Naive thymus-derived CD4-positive, alpha-beta T cell (primary cell): ENCODE measurements at regions not wholly inside any gene's neighbourhood (a gene's known extent, or its start where the extent isn't known, plus 50 kb on each side); places are given as distances from the start of the nearest gene placed in this dataset.

Experiments
- ATAC-seq: fragments of 150-1000 bp; cut with Tn5 transposase; 2 replicates; pipeline ENCODE4 v1.10.0; 2021; ENCODE audit warnings: mild to moderate bottlenecking, moderate library complexity
- CTCF ChIA-PET: fragments of 350-600 bp; sonication (Branson Sonifier 250); formaldehyde crosslinking; loops from one replicate; lab custom pipeline; 2021; ENCODE audit warnings: antibody characterized with exemption; lab: Charles Lee
- POLR2A ChIA-PET: fragments of 350-600 bp; sonication (Branson Sonifier 250); formaldehyde crosslinking; loops from one replicate; lab custom pipeline; 2021; ENCODE audit warnings: antibody characterized with exemption, inconsistent platforms; lab: Charles Lee
- DNase-seq, 9 donors: peaks; one replicate each; pipeline versions ENCODE4 v3.0.0 to v3.0.0-alpha.2; 2020 to 2022; ENCODE audit warnings: mixed read lengths in 1 of 9
- H3K27ac ChIP-seq: one replicate; pipeline ENCODE4 v1.7.0; 2013; ENCODE audit warnings: mild to moderate bottlenecking, low read depth, low read length, moderate library complexity
- H3K27me3 ChIP-seq, 2 donors: one replicate each; pipeline ENCODE4 v1.7.0; 2013; ENCODE audit warnings: low read length in 2 of 2, mild to moderate bottlenecking in 2 of 2, moderate library complexity in 2 of 2; ENCODE audit not compliant: control insufficient read depth in 2 of 2, insufficient read depth in 2 of 2
- H3K36me3 ChIP-seq, 3 experiments: 1 replicate in 2 of 3; 2 replicates in 1 of 3; pipeline ENCODE4 v1.7.0; 2013; ENCODE audit warnings: low read length in 3 of 3, mild to moderate bottlenecking in 3 of 3, moderate library complexity in 1 of 3; ENCODE audit not compliant: insufficient read depth in 3 of 3, control insufficient read depth in 2 of 3
- H3K4me1 ChIP-seq, 2 donors: one replicate each; pipeline ENCODE4 v1.7.0; 2013; ENCODE audit warnings: low read length in 2 of 2, mild to moderate bottlenecking in 2 of 2, moderate library complexity in 1 of 2; ENCODE audit not compliant: control insufficient read depth in 2 of 2, insufficient read depth in 2 of 2
- H3K4me3 ChIP-seq: 2 replicates; pipeline ENCODE4 v1.7.0; 2013; ENCODE audit warnings: mild to moderate bottlenecking, low read length
- H3K9me3 ChIP-seq, 3 experiments: 1 replicate in 2 of 3; 2 replicates in 1 of 3; pipeline ENCODE4 v1.7.0; 2013; ENCODE audit warnings: low read length in 3 of 3; ENCODE audit not compliant: control insufficient read depth in 2 of 3
- H3K27ac Mint-ChIP-seq, 9 donors: one replicate each; pipeline ENCODE4 v1.8.0; 2020 to 2022; ENCODE audit warnings: mixed read lengths in 9 of 9, mild to moderate bottlenecking in 8 of 9, moderate library complexity in 5 of 9, inconsistent platforms in 2 of 9
- H3K27me3 Mint-ChIP-seq, 5 donors: one replicate each; pipeline ENCODE4 v1.8.0; 2021 to 2022; ENCODE audit warnings: mixed read lengths in 5 of 5, mild to moderate bottlenecking in 1 of 5
- H3K36me3 Mint-ChIP-seq, 5 donors: one replicate each; pipeline ENCODE4 v1.8.0; 2020 to 2022; ENCODE audit warnings: mixed read lengths in 5 of 5, mild to moderate bottlenecking in 3 of 5, inconsistent platforms in 1 of 5
- H3K4me1 Mint-ChIP-seq, 7 donors: one replicate each; pipeline ENCODE4 v1.8.0; 2020 to 2022; ENCODE audit warnings: mixed read lengths in 7 of 7, mild to moderate bottlenecking in 3 of 7, inconsistent platforms in 1 of 7
- H3K4me3 Mint-ChIP-seq, 10 donors: one replicate each; pipeline ENCODE4 v1.8.0; 2020 to 2022; ENCODE audit warnings: mild to moderate bottlenecking in 10 of 10, mixed read lengths in 10 of 10, moderate library complexity in 6 of 10, inconsistent platforms in 2 of 10
- H3K9me3 Mint-ChIP-seq, 11 donors: one replicate each; pipeline ENCODE4 v1.8.0; 2020 to 2022; ENCODE audit warnings: mixed read lengths in 11 of 11, mild to moderate bottlenecking in 4 of 11, inconsistent platforms in 1 of 11, moderate library complexity in 1 of 11
- intact Hi-C, 2 donors: fragments of 100-400 bp; cut with micrococcal nuclease; formaldehyde crosslinking; loops; one replicate each; pipeline ENCODE4 v1.15.1; 2023

DNA sequence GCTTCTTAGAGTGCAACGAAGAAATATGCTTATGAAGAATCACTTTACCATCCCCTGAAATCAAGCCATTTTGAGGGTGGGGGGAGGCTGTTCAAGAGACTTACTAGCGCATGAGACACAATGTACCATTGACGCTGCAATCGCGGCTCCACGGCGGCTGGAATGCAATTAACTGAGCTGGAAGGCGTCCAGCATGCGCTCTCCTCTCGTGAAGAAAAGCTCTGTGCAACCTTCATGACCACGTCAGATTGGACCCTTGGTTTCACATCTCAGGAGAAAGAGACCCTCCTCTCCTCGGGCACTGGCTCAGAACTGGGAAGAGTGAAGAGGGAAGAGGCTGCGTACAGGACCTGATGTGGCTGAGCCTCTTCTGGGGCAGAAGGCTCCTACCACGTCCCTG, 138.5 kb upstream of the IRX2 start:
- ChIA-PET POLR2A (no interaction called here), CTCF (no interaction called here)
- ATAC-seq, result no peak
- Mint-ChIP-seq H3K4me3 (no peak overlapping the region), H3K36me3 (no peaks in the 10 kb centered on the region), H3K27me3 (no peaks in the 10 kb centered on the region), H3K9me3 (peaks cover 0 to 8% (median 5%) of the 10 kb centered on the region in 11 donors), H3K4me1 (no peaks in the 10 kb centered on the region), H3K27ac (no peak overlapping the region)
- H3K4me3 ChIP-seq, result no peak overlapping the region
- no peaks in the 10 kb centered on the region for H3K4me1 ChIP-seq
- no peak for DNase-seq
- H3K9me3 ChIP-seq, result no peaks in the 10 kb centered on the region
- H3K27me3 ChIP-seq, result no peaks in the 10 kb centered on the region
- no peaks in the 10 kb centered on the region for H3K36me3 ChIP-seq
- no peak overlapping the region for H3K27ac ChIP-seq
- intact Hi-C loops, result no loop called here

DNA sequence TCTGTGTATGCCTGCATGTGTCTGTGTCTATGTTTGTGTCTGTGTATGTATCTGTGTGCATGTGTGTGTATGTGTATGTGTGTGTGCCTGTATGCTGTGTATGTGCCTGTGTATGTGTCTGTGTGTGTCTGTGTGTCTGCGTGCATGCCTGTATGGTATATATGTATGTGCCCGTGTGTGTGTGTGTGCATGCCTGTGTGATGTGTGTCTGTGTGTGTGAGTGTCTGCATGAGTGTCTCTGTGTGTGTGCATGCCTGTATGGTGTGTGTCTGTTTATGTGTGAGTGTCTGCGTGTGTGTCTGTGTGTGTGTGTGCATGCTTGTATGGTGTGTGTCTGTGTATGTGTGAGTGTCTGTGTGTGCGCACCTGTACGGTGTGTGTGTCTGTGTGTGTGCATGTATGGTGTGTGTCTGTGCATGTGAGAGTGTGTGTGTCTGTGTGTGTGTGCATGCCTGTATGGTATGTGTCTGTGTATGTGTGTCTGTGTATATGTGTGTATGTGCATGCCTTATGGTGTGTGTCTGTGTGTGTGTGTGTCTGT, 137.1 kb upstream of the IRX2 start:
- Mint-ChIP-seq H3K4me1 (no peaks in the 10 kb centered on the region), H3K4me3 (no peak overlapping the region), H3K9me3 (peaks cover 0 to 11% (median 5%) of the 10 kb centered on the region in 11 donors), H3K27ac (no peak overlapping the region), H3K27me3 (no peaks in the 10 kb centered on the region), H3K36me3 (no peaks in the 10 kb centered on the region)
- ChIA-PET POLR2A (no interaction called here), CTCF (no interaction called here)
- Histone ChIP-seq H3K4me3 (no peak overlapping the region), H3K4me1 (no peaks in the 10 kb centered on the region), H3K27me3 (no peaks in the 10 kb centered on the region), H3K36me3 (no peaks in the 10 kb centered on the region), H3K27ac (no peak overlapping the region), H3K9me3 (no peaks in the 10 kb centered on the region)
- intact Hi-C loops, result no loop called here
- no peak for DNase-seq
- ATAC-seq, result peak; percentile 19

DNA sequence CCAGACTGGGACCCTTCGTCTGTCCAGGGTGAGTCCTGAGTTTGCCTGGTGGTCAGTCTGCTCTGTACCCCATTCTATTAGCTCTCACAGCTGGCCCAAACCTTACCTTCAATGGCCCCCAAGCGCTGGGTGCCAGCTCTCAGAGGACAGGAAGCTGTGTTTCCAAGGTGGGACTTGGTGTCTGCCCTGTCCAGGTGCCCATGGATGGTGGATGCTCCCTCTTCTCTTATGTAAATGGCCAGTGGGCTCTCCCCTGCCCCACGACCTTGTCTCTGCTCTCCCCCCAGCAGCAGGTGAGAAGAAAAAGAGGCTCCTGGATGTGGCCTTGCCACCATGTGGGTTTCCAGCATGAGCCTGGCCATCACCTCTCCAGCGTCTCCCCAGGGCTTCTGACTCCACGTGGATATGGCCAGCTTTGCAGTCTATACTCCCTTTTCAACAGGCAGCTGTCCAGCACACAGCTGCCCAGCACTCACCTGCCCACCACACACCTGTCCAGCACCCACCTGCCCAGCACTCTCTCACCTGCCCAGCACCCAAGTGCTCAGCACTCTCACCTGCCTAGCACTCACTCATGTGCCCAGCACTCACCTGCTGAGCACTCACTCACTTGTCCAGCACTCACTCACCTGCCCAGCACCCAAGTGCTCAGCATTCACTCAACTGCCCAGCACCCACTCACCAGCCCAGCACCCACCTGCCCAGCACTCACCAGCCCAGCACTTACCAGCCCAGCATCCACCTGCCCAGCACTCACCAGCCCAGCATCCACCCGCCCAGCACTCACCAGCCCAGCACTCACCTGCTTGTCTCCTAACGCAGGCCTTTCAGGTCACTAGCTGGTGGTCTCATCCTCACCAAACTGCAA, 136.2 kb upstream of the IRX2 start:
- Histone ChIP-seq H3K27me3 (no peaks in the 10 kb centered on the region), H3K4me3 (no peak overlapping the region), H3K36me3 (no peaks in the 10 kb centered on the region), H3K9me3 (no peaks in the 10 kb centered on the region), H3K27ac (no peak overlapping the region), H3K4me1 (no peaks in the 10 kb centered on the region)
- Mint-ChIP-seq H3K9me3 (peaks cover 0 to 18% (median 7%) of the 10 kb centered on the region in 11 donors), H3K4me3 (no peak overlapping the region), H3K36me3 (peaks cover 0 to 3% (median 0%) of the 10 kb centered on the region in 5 donors), H3K27me3 (no peaks in the 10 kb centered on the region), H3K27ac (no peak overlapping the region), H3K4me1 (no peaks in the 10 kb centered on the region)
- ChIA-PET POLR2A (no interaction called here), CTCF (no interaction called here)
- DNase-seq, result no peak
- intact Hi-C loops, result no loop called here
- peak; percentile 28 for ATAC-seq

DNA sequence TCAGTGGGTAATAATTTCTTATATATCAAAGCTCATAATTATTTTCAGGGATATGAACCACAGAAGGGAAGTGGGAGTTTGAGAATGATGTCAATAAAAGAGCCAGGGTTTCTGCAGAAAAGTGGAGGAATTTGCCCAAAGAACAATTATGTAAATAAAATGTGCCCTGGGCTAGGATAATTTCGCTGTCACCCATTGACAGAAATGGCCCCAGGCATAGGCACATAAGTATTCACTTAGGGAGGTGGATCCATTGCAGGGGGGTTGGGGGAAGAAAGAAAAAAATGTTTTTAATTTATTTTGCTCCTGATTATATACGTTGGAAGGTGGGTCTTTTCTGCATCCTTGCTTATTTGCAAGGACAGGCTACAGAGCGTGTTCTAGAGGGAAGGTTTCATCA, 135.1 kb upstream of the IRX2 start:
- Histone ChIP-seq H3K27ac (no peak overlapping the region), H3K4me1 (no peaks in the 10 kb centered on the region), H3K4me3 (no peak overlapping the region), H3K9me3 (no peaks in the 10 kb centered on the region), H3K36me3 (no peaks in the 10 kb centered on the region), H3K27me3 (no peaks in the 10 kb centered on the region)
- H3K4me1 Mint-ChIP-seq, result no peaks in the 10 kb centered on the region
- ATAC-seq, result no peak
- DNase-seq, result no peak
- no peaks in the 10 kb centered on the region for H3K27me3 Mint-ChIP-seq
- peaks cover 0 to 18% (median 10%) of the 10 kb centered on the region in 11 donors for H3K9me3 Mint-ChIP-seq
- ChIA-PET POLR2A (no interaction called here), CTCF (no interaction called here)
- H3K27ac Mint-ChIP-seq, result no peak overlapping the region
- H3K36me3 Mint-ChIP-seq, result peaks cover 0 to 3% (median 0%) of the 10 kb centered on the region in 5 donors
- no peak overlapping the region for H3K4me3 Mint-ChIP-seq
- intact Hi-C loops, result no loop called here

- no peaks in the 10 kb centered on the region for H3K9me3 ChIP-seq
- POLR2A ChIA-PET, result no interaction called here
- H3K4me3 ChIP-seq, result no peak overlapping the region
- no peak for DNase-seq
- CTCF ChIA-PET, result no interaction called here
- peak overlapping the region in 1 of 10 donors; percentile 9 for H3K4me3 Mint-ChIP-seq
- ATAC-seq, result no peak
- H3K4me1 Mint-ChIP-seq, result no peaks in the 10 kb centered on the region
- no peaks in the 10 kb centered on the region for H3K27me3 ChIP-seq
- intact Hi-C loops, result no loop called here
- H3K36me3 Mint-ChIP-seq, result peaks cover 0 to 10% (median 0%) of the 10 kb centered on the region in 5 donors
- H3K4me1 ChIP-seq, result no peaks in the 10 kb centered on the region
- no peak overlapping the region for H3K27ac Mint-ChIP-seq
- H3K9me3 Mint-ChIP-seq, result peaks cover 8 to 37% (median 14%) of the 10 kb centered on the region in 11 donors
- no peaks in the 10 kb centered on the region for H3K27me3 Mint-ChIP-seq
- H3K27ac ChIP-seq, result no peak overlapping the region
- H3K36me3 ChIP-seq, result no peaks in the 10 kb centered on the region
Observed at GRCh38 chr5:2883771-2884170, 132.3 kb upstream of the IRX2 start.

DNA sequence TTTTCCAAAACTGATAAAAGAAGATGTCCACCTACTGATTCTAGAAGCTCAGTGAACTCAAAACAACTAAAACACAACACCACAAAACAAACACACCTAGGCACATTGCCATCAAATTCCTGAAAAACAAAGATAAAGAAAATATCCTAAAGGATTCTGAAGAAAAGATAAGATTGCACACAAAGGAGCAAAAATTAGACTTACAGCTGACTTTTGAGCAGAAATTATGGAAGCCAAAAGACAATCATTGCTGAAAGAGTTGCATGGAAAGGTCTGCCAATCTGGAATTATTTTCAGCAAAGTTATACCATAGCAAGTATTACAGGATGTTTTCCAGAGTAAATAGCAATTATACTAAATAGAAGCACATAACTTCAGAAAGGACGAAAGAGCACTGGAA, 128.2 kb upstream of the IRX2 start:
- ChIA-PET CTCF (no interaction called here), POLR2A (no interaction called here)
- DNase-seq, result no peak
- intact Hi-C loops, result no loop called here
- Histone ChIP-seq H3K9me3 (peaks cover 0 to 11% (median 0%) of the 10 kb centered on the region in 3 experiments), H3K27me3 (no peaks in the 10 kb centered on the region), H3K4me1 (no peaks in the 10 kb centered on the region), H3K27ac (no peak overlapping the region), H3K36me3 (no peaks in the 10 kb centered on the region), H3K4me3 (no peak overlapping the region)
- Mint-ChIP-seq H3K9me3 (peaks cover 12 to 44% (median 22%) of the 10 kb centered on the region in 11 donors), H3K4me1 (no peaks in the 10 kb centered on the region), H3K27me3 (no peaks in the 10 kb centered on the region), H3K4me3 (no peak overlapping the region), H3K36me3 (peaks cover 0 to 19% (median 0%) of the 10 kb centered on the region in 5 donors), H3K27ac (no peak overlapping the region)
- no peak for ATAC-seq

DNA sequence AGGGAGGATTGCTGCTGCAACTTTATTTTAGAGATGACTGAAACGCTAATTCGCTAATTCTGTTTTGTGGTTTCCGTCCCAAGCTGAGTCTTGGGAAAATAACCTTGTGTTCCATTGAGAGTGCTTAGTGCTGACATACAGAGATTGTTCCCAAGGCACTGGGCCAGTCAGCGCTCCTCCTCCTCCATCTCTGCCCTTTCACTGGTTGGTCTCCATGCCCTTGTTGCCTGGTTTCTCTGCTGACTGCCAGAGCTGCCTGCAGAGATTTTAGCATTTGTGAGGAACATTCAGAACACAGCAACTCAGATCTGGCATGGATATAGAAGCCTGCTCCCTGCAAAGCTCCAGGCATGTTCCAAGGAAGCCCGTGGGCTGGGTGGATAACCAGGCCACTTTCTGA, 126.0 kb upstream of the IRX2 start:
- Histone ChIP-seq H3K4me1 (no peaks in the 10 kb centered on the region), H3K27me3 (no peaks in the 10 kb centered on the region), H3K9me3 (peaks cover 0 to 11% (median 0%) of the 10 kb centered on the region in 3 experiments), H3K36me3 (no peaks in the 10 kb centered on the region), H3K4me3 (no peak overlapping the region), H3K27ac (no peak overlapping the region)
- Mint-ChIP-seq H3K27ac (no peak overlapping the region), H3K27me3 (no peaks in the 10 kb centered on the region), H3K9me3 (peaks cover 11 to 38% (median 15%) of the 10 kb centered on the region in 11 donors), H3K4me1 (no peaks in the 10 kb centered on the region), H3K4me3 (no peak overlapping the region), H3K36me3 (peaks cover 0 to 16% (median 0%) of the 10 kb centered on the region in 5 donors)
- no peak for DNase-seq
- POLR2A ChIA-PET, result no interaction called here
- CTCF ChIA-PET, result no interaction called here
- intact Hi-C loops, result no loop called here
- no peak for ATAC-seq
